Glutamatergic neuron (in vitro differentiated cells): ENCODE measurements at regions not wholly inside any gene's neighbourhood (a gene's known extent, or its start where the extent isn't known, plus 50 kb on each side); places are given as distances from the start of the nearest gene placed in this dataset.

Source experiments
- DNase-seq: peaks from one replicate; pipeline ENCODE4 v3.0.0; 2022
- H3K27ac Mint-ChIP-seq: one replicate; pipeline ENCODE4 v1.8.0; 2020; ENCODE audit warnings: mild to moderate bottlenecking, mixed read lengths, inconsistent platforms; ENCODE audit not compliant: unreplicated experiment
- H3K27me3 Mint-ChIP-seq: one replicate; pipeline ENCODE4 v1.8.0; 2020; ENCODE audit warnings: mild to moderate bottlenecking, moderate library complexity, mixed read lengths, inconsistent platforms; ENCODE audit not compliant: unreplicated experiment
- H3K36me3 Mint-ChIP-seq: one replicate; pipeline ENCODE4 v1.8.0; 2020; ENCODE audit warnings: mild to moderate bottlenecking, mixed read lengths, inconsistent platforms; ENCODE audit not compliant: unreplicated experiment
- H3K4me1 Mint-ChIP-seq: one replicate; pipeline ENCODE4 v1.8.0; 2020; ENCODE audit warnings: mild to moderate bottlenecking, low read depth, mixed read lengths, inconsistent platforms; ENCODE audit not compliant: unreplicated experiment
- H3K4me3 Mint-ChIP-seq: one replicate; pipeline ENCODE4 v1.8.0; 2020; ENCODE audit warnings: mild to moderate bottlenecking, mixed read lengths, inconsistent platforms; ENCODE audit not compliant: unreplicated experiment
- H3K9me3 Mint-ChIP-seq: one replicate; pipeline ENCODE4 v1.8.0; 2020; ENCODE audit warnings: mild to moderate bottlenecking, moderate library complexity, mixed read lengths, inconsistent platforms; ENCODE audit not compliant: unreplicated experiment
- TF ChIP-seq, protein P1 (sequence below): fragments of 200-600 bp; sonication (generic); IDR thresholded peaks from one replicate; pipeline ENCODE4 v1.5.0; 2021; ENCODE audit not compliant: partially characterized antibody, unreplicated experiment

DNA sequence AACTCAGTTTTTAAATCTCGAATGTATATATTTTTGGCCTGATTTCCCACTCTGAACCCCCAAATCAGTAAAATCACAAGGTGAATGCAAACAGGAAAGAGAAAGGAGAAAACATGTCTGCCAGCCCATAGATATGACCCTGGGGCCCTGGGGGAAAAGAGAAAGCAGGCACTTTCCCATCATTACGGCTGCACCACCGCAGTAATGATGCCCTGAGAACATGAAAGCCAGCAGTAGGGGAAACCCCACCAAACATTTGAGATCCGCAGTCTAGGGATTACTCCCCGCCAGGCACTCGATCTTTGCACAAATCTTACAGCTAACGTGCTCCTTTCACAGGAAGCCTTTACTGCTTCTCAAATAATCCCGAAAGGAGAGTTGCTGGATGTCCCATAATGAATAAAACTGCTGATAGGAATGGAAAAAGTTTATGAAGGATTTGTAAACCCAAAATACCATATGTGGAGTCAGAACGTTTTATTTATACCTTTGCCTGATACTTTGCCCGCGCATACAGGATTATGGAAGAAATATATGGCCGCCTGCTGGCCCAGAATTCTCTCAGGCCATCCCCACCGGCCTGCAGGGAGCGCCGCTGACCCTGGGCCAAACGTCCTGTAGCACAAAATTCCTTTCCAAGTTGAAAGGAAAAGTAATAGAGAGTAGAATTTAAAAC lies 180.0 kb upstream of the INHBA start:
- H3K27me3 Mint-ChIP-seq: no peaks in the 10 kb centered on the region

DNA sequence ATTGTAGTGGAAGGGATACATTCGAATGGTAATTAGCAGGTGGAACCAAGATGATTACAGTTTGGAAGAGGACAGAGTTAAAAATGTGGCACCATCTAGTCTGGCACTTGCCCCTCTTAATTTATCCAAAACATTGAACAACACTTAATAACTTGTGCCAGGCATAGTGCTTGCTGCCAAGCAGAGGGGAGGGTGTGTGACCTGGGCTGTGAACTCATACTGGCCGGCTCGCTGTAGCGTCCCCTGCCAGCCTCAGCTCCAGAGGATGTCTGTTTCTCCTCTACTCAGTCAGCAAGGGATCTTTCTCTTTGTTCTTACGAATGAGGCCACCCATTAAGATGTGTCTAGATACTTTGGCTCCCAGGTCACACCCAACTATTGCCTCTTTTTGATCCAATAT lies 179.4 kb upstream of the INHBA start:
- Mint-ChIP-seq H3K27me3 (no peaks in the 10 kb centered on the region), H3K36me3 (no peaks in the 10 kb centered on the region), H3K4me3 (no peak overlapping the region), H3K9me3 (no peaks in the 10 kb centered on the region), H3K27ac (no peak overlapping the region), H3K4me1 (peaks cover 8% of the 10 kb centered on the region)
- no peak for DNase-seq
- TF ChIP-seq, protein P1, sequence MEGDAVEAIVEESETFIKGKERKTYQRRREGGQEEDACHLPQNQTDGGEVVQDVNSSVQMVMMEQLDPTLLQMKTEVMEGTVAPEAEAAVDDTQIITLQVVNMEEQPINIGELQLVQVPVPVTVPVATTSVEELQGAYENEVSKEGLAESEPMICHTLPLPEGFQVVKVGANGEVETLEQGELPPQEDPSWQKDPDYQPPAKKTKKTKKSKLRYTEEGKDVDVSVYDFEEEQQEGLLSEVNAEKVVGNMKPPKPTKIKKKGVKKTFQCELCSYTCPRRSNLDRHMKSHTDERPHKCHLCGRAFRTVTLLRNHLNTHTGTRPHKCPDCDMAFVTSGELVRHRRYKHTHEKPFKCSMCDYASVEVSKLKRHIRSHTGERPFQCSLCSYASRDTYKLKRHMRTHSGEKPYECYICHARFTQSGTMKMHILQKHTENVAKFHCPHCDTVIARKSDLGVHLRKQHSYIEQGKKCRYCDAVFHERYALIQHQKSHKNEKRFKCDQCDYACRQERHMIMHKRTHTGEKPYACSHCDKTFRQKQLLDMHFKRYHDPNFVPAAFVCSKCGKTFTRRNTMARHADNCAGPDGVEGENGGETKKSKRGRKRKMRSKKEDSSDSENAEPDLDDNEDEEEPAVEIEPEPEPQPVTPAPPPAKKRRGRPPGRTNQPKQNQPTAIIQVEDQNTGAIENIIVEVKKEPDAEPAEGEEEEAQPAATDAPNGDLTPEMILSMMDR: no peak

More for the DNA sequence above, 180.0 kb upstream of the INHBA start:
- Mint-ChIP-seq H3K4me1 (peaks cover 14% of the 10 kb centered on the region), H3K9me3 (no peaks in the 10 kb centered on the region), H3K27ac (no peak overlapping the region), H3K4me3 (no peak overlapping the region), H3K36me3 (no peaks in the 10 kb centered on the region)
- TF ChIP-seq, protein P1: no peak
- DNase-seq: no peak

DNA sequence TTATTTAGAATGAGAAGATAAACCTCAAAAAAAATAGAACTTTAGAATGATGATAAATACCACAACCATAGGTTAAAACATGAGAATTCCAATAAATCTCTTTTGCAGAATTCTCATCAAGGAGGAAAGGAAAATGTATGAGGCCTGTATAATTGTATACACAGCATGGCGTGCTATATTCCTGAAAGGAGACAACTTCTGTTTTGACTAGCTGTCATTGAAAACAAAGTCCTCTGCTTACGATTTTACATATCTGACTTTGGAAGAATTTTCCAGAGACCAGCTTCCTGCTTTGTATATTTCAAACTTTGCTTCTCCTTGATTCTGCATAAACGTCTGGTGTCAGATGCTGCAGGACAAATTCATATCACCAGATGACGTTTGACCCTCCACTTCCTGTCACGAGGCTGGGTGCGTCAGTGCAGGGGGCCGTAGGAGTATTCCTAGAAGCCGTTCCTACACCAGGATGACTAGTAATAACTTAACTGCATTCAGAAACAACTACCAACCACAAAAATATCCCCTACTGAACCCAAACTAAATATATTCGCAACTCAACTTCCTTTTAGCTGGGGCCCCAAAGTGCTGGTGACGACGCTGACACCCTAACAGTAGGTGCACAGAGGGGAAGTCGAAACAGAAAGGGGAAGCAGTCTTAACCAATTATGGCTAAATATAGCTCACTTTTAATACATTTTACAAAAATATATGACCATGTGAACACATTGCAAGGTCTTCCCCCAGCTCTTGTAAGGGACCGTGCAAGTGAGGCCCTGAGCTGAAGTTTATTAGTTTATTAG lies 178.6 kb upstream of the INHBA start:
- H3K27ac Mint-ChIP-seq: no peak overlapping the region
- no peaks in the 10 kb centered on the region for H3K36me3 Mint-ChIP-seq
- peaks cover 3% of the 10 kb centered on the region for H3K4me1 Mint-ChIP-seq
- TF ChIP-seq, protein P1: no peak
- no peak overlapping the region for H3K4me3 Mint-ChIP-seq
- H3K27me3 Mint-ChIP-seq: peaks cover under 1% of the 10 kb centered on the region
- DNase-seq: no peak
- H3K9me3 Mint-ChIP-seq: no peaks in the 10 kb centered on the region

DNA sequence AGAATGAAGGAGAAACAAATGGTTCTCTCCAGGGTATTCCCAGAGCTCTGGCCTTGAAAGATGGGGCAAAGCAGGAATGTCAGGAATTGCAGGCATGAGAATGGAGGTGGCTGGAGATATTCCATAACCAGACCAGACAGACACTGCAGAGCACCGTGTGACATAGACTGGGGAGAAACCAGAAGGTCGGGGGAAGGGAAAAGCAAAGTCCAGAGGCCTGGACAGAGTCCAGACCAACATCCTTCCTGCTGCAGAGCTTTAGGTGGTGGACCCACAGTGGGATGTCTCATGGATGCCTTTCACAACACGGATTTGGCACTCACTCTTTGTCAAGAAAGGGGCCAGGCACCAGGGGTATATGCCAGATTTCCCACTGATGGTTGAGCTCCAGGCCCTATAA lies 177.2 kb upstream of the INHBA start:
- peaks cover 4% of the 10 kb centered on the region for H3K27me3 Mint-ChIP-seq
- no peak overlapping the region for H3K27ac Mint-ChIP-seq
- H3K36me3 Mint-ChIP-seq: no peaks in the 10 kb centered on the region
- DNase-seq: no peak
- no peak overlapping the region for H3K4me3 Mint-ChIP-seq
- H3K9me3 Mint-ChIP-seq: peaks cover 2% of the 10 kb centered on the region
- TF ChIP-seq, protein P1: no peak
- H3K4me1 Mint-ChIP-seq: peaks cover 8% of the 10 kb centered on the region

DNA sequence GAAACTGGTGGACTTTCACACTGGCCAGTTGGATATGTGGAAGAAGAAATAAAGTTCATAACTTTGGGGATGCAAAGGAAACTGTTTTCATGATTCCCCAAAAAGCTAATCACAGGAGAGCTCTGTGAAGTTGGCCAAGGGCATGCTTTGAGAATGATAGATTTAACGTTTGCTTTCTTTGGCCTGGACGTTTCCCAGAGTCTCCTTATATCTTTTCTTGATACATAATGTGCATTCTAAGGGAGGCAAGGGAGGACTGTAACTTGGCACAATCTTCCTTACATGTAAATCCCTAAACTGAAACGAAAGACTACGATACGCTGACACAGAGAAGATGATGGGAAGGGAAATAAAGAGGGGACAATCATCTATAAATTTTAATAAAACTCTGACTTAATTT lies 176.5 kb upstream of the INHBA start:
- Mint-ChIP-seq H3K4me3 (no peak overlapping the region), H3K9me3 (peaks cover 2% of the 10 kb centered on the region), H3K27me3 (peaks cover 4% of the 10 kb centered on the region), H3K36me3 (no peaks in the 10 kb centered on the region), H3K27ac (no peak overlapping the region), H3K4me1 (peaks cover 11% of the 10 kb centered on the region)
- no peak for DNase-seq
- TF ChIP-seq, protein P1: no peak
